Iris pigment epithelial cell (primary cell): ENCODE measurements at regions not wholly inside any gene's neighbourhood (a gene's known extent, or its start where the extent isn't known, plus 50 kb on each side); places are given as distances from the start of the nearest gene placed in this dataset.
"Not testable (repeated sequence)": the region's sequence is repeated elsewhere in the genome, so short reads cannot be mapped to it uniquely, and the experiment has no call there.

ENCODE experiments used
- DNase-seq: peaks from one replicate; pipeline ENCODE4 v3.0.0-alpha.2; 2011; ENCODE audit warnings: low read depth

DNA sequence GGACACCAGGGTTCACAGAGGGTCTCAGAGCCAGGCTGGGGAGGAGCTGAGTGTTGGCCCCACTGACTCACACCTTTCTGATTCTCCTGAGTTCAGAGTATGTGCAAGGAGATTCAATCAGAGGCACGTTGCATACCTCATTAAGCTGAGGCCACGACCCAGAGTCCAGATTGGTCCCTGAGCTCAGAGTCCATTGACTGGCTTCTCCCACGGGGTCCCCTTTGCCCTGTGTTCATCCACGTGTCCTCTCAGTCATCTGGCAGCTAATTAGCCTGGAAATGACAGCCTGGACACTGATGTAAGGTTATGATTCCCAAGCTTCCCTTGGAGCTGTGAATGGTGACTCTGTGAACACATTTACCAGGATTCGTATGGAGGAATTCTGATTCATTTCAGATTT, 267.2 kb downstream of the SH3BP4 start:
- no peak for DNase-seq

DNA sequence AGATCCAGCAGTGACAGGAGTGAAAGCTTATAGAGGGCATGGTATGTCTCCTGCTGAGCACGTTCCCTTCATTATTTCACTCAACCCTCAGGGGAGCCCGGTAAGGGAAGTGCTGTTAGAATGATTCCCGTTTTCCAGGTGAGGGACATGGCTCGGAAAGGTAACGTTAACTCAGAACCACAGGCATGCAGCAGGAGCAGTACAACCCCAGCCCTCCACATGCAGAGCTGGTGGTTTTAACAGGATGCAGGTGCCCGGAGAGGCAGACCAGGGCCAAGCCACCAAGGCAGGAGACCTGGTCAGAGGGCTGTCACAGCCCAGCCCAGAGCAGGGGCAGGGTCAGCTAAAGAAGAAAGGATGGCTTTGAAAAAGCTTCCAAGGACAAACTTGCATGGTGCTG, 268.5 kb downstream of the SH3BP4 start:
- DNase-seq = no peak

DNA sequence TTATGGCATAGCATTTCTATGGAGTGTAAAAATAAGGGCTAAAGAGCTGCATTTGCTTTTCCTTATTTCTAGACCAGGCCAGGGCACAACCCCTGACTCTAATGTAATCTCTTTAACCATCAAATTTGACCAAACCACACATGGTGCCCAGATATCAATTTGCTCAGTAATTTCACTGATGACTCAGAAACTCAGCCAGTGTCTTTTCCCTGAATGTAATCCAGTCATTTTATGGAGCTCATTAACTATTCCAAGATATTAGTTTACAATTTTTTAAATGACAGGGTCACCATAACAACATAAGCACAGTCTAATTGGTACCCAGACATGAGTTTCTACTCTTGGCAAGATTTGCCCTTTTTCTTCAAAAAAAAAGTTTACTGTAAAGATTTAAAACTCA, 270.8 kb upstream of the AGAP1 start:
- DNase-seq = no peak

DNA sequence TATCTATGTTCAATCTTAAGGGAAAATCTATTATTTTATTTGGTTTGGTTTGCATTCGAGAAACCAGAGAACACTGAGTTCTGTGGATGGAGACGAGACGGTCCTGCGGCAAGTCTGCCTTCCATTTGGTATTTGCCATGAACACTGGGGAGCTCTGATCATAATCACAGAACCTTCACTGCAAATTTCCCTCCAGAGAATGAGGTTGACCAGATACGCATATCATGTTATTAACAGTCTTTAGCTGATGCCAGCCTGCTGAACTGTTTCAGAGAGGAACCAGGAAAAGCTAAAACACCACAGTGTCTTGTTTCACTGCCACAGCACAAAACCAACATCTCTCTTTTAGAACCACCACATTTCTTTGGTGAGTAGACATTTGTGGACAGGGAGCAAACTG, 269.4 kb upstream of the AGAP1 start:
- DNase-seq = no peak

DNA sequence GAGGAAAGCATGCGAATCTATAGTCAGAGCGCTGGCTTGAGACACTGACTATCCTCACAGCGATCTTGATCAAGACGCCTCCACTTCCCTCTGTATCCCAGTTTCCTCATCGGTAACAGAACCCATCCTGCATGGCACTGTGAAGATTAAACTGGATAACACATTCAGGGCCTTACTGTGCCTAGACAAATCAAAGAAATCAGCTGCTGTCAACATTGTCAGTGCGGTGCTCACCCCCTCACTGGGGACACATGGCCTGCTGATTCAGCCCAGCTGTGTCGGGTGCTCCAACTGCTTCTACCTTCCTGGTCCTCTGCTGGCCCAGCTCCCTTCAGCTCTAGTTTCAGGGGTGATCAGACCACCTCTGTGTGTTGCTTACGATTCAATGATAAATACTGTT, 268.6 kb upstream of the AGAP1 start:
- no peak for DNase-seq

DNA sequence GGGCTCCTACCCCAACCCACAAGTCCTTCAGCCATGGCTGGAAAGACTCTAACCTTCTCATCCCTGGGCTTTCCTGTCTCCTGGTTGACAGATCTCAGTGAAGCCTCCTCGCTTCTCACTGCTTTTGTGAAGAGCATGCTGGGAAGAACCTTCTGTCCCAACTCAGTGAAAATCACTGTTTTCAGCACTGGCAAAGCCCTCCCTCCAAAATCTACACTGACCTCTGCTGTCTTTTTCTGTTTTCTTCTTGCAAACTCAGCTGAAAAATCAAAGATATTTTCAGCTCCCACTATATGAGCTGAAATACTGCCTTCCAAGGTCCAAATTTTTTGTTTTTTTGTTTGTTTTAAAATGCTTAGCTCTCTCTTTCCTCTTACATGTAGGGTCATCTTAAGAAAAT, 266.3 kb upstream of the AGAP1 start:
- DNase-seq = no peak

DNA sequence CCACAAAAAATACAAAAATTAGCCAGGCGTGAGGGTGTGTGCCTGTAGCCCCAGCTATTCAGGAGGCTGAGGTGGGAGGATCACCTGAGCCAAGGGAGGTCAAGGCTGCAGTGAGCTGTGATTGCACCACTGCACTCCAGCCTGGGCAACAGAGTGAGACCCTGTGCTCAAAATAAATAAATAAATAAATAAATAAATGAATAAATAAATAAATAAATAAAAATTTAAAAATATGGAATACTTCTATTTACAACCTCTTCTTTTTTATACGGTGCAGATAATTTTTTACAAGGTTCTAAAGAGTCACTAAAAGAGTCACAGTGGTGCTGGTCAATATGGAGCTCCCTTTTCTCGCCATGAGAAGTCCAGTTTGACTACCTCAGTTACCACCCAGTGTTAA, 265.4 kb upstream of the AGAP1 start:
- not testable (repeated sequence) for DNase-seq

DNA sequence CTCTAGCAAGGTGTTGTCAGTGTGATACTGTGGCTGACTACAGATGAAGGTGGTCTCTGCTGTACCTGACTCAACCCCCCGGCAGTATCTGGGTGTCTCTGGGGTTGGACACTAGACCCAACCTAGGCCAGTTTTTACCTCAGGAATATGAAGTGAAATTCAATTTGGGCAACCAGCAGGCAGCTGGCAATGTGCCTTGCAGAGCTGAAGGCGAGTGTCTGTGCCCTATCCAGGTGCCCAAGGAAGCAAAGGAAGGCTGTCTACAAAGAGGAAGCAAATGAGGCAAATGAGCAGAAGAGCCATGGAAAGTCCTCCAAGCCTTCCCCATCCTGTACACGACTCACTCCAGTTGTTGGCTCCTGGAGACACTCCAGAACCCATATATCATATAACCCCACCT, 264.6 kb upstream of the AGAP1 start:
- no peak for DNase-seq

DNA sequence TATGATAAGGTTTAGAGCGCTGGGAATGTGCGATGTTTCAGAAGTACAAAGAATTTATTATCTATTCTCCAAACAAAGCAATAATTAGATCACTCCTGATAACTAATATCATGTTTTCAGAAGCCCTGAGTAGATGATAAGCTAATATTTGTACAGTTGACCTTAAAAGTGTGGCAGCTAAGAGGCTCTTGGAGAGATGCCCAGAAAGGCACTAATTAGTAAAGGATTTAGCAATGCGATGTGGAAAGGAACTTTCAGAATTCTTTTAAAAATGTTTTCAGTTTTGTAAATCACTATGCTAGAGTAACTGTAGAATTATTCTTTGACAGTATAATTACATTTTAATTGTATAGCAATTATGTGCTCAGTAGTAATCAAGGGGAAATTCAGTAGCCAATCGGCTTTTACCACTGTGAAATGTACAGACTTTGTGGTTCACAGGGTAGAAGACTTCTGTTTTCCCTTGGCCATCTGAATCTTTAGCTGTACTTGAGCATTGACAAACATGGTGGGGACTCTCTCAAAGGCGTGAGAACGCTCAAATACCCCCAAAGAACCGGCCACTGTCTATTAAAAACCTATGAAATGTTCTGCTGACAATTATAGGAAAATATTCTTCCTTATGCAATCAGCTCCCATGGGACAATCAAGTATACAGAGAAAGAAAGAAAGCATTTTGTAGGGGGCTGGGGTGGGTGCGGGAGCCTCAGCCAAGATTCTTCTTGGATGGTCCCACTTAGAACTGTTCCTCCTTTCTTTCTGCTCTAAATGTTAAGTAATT, 262.8 kb upstream of the AGAP1 start:
- peak; percentile 41 for DNase-seq

DNA sequence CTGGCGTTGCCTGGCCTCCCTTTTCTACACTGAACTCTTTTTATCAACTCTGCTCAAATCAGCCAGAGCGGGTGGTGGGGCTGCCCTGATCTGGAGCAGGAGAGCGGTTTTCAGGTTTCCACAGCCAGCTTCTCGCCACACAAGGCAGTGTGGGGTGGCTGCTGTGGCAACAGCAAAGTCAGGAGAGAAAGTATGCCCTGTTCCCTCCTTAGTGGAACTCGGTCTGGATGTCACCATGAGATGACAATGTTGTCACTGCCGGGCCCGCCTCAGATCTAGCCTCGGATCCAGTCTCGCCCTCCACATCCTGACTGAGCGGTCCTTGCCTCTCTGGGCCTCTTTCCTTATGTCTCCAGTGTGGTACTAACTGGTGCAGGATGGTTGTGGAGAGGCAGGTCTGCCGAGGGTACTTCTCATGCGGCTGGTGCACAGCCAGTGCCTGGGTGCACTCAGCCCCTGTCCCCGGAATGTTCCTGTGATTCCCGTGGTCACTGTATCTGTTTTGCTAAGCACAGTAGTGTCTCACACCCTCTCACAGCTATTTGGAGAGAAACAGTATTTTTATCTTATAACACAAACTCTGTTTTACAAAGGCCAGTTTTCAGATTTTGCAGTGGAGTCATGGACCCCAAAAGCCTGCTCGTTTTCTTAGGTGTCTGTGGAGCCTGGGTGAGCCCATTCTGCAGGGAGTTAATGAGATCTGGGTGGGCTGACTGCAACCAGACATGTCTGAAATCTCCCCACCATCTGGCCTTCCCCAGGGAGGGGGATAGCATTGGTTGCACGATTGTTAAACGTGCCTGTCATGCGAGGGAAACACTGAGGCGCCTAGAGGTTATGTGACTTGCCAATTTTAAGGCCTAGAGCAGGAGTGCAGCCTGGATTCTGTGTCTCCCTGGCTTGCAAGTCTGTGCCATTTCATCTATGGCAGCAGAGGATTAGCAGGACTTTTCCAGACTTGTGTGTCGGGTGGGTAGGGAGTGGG, 261.1 kb upstream of the AGAP1 start:
- no peak for DNase-seq

DNA sequence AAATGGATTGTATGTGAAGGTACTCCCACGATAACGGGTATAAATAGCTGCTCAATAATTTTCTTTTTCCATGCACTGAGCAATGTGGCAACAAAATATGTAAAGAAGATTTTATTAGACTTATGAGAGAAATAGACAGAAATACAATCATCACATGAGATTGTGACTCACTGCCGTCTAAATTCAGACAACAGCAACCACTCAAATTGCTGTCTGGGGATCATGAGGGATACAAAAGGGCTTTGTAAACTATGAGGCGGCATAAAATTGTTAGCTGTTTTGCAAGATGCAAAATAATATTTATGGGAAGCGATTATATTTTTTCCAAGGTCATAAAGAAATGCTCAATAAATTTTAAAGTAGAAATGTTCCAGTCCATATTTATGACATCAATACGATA, 259.1 kb upstream of the AGAP1 start:
- DNase-seq = peak; percentile 59

DNA sequence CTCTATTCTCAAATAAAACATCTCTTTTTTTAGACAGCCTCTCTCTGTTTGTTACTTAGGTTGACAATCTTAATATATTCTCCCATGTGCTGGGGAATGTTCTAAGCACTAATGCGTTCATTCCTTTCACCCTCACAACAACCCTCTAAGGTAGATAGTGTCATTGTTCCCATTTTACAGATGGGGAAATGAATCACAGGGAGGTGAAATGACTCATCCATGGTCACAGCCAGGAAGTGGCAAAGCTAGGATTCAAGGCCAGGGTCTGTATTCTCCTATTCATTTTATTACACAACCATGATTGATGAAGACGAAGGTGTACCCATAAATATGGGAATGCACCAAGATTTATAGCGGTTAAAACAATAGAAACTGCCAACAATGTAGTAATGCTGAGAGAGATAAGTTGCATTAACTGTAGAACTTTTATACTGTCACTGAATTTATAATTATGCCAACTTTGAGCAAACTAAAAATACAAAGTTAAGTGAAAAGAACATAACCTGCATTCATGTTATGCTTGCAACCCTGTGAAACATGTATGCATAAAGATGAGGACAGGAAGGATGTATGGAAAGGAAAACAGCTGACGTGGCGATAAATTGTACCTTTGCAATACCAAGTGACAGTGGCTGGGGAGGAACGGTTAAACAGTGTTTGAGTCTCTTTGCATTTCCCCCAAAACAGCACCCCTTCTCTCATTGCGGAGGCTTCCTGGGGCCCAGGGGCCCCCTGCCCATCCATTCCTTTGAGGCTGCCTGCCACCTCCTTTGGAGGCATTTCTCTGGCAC, 257.7 kb upstream of the AGAP1 start:
- no peak for DNase-seq

DNA sequence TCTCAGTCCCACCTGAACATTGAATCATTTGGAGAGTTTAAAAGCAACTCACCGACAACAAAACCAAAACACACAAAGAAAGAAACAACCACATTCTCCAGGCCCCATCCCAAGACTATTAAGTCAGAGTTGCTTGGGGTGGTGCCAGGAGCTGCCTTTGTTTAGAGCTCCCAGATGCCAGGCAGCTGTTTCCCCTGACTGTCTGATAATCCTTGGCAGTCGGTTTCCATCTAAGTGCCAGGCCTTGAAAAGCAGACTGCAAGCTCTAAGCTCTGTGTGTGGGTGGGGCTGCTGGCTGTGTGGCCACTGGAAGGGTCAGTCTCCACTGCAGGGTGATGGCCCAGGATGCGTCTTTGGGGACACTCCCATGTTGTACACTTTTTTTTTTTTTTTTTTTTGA, 255.3 kb upstream of the AGAP1 start:
- peak; percentile 53 for DNase-seq

DNA sequence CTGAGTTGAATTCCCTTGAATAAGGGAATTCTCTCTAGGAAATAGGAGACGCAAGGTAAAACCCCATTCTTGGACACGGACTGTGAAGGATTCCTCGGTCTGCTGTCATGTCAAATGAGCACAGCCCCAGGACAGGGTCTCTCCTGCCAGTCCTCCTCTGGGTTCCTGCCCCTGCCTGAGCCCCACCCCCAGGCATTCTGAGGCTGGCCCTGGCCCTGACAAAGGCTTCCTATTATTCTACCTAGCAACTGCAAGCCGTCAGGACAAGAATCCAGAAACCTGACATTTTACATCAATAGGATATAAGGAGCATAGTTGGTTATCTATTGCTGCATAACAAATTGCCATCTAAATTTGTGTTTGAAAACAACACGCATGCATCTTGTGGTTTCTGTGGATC, 253.3 kb upstream of the AGAP1 start:
- no peak for DNase-seq

DNA sequence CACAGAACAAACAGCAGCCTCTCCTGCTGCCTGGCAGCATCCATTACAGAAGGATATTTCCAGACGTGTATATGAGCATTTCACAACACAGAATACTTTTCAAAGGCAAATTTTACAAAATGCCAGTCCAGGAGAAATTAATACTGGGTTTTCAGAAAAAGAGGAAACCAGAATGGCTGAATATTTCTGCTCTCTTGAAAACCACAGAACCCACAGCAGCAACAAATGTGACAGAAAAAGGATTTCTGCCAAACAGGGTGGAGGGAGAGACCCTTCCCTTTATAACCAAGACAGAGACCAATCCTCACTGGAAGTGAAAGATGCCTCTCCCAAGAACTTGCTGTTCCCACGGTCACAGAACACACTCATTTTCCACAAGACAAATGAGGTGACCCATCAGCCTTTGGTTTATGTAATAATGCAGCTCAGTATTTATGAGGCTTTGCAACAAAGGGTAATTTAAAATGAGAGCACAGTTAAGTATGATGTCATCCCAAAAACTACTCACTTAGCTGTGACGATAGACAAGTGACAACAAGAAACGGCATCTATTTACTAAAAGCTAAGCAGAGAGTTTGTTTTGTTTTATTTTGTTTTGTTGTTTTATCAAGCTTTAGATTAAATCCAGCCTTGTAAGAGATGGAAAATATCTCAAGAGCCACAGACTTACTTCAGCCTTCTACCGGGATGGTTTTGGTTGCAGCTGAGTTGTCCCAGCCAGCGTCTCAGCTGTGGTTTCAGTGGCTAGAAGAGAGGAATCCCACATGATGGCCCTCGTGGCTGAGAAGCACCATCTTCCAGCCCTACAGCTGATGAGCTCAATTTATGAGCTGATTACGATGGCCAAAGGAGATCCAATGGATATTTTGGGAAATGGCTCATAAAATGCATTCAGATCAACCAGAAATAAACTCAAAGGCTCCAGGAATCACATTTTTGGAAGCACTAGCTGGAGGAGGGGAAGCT, 249.3 kb upstream of the AGAP1 start:
- peak; percentile 36 for DNase-seq

DNA sequence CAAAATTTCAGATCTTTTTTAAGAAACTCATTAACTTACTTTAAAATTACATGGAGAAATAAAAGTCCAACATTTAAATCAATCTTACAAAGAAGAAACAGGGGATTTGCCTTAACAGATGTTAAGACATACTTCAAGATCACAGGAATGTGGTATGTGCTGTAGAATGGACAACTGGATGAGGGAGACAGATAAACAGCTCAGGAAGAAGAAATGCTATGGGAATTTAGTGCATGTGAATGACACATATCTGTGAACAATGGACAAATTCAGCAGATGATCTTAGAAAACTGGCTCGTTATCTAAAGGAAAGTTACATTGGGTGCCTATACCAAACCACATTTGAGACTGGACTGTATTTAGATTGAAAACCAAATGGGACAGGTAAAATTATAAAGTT, 246.8 kb upstream of the AGAP1 start:
- DNase-seq = no peak

DNA sequence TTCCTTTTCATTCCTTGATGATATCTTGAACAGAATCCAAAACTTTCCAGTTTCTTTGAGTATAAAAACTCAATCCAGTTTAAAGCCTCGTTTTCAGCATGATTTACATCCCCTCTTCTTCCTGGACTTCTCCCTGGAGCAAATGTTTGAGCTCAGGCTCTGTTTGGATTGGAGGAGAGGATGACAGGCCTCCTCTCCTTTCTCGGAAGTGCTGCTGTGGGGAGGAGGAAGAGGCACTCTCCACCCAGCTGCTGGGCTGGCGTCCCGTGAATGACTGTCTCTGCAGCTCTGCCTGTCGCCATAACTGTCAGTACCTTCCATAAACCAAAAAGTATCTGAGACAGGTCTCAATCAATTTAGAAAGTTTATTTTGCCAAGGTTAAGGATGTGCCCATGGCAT, 238.2 kb upstream of the AGAP1 start:
- no peak for DNase-seq

DNA sequence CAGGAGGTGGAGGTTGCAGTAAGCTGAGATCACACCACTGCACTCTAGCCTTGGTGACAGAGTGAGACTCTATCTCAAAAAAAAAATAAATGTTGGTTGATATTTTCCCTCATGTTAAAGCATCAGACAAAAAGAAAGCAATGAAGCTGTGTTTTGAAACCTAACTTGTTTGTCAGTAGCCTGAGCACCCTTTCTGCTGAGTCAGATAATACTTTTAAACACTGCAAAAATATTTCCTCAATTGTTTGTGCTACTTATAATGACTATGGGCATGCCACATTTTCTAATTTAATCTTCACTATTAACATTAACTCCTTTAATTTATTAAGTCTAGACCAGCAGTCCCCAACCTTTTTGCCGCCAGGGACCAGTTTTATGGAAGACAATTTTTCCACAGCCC, 236.3 kb upstream of the AGAP1 start:
- DNase-seq = no peak

DNA sequence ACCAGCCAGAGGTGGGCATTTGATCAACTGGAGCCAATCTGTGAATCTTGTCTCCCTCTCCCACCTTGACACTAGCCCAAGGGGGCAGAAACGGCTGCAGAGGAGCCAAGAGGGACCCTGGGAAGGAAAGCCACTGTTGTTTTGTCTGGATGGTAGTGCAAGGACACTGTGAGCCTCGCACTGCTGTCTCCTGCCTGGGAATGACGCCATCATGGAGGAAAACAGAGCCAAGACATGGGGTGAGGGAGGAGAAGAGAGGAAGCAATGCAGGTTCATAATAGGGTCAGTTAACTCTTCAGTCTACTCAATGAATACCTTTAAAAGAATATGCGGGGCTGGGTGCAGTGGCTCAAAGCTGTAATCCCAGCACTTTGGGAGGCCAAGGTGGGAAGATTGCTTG, 231.1 kb upstream of the AGAP1 start:
- DNase-seq = no peak

DNA sequence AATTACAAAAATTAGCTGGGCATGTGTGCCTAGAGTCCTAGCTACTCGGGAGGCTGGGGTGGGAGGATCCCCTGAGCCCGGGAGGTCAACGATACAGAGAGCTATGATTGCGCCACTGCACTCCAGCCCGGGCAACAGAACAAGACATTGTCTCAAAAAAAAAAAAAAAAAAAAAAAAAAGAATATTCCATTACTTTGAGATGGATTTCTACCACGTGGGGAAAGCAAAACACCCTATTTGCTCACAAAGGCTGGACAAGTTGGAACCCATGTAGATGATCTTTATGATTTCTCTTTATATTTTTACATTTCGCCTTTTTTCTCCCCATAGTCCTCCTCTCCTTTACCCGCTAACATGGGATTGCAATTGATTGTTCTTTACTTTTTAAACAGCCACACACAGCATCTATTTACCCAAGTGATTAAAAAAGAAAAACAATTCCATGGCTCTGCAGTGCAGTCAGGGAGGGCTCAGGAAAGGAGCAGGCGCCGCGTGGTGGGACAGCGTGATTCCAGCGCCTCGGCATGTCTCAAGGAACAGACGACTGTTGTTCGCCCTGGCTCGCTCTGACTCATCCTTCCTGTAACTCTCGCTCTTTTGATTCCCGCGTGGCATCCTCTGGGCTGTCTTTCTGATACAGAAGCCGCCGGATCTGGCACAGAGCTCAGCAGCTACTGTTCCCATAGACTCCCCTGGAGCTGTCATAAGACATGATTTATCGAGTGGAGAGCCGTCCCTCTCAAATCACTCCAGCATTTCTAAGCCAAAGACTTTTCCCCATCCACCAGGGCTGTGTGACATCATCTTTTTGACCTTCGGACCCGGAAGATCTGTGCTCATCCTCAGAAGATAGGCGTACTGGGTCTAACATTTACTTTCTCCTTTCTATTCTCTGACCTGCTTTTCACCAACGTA, 230.4 kb upstream of the AGAP1 start:
- DNase-seq = peak; percentile 97
